Breast epithelium (tissue), 3 donors: ENCODE measurements at regions not wholly inside any gene's neighbourhood (a gene's known extent, or its start where the extent isn't known, plus 50 kb on each side); places are given as distances from the start of the nearest gene placed in this dataset.

Source experiments
- POLR2A ChIP-seq: fragments of 450-650 bp; IDR thresholded peaks from one replicate; pipeline ENCODE4 v1.6.1; 2016; ENCODE audit warnings: antibody characterized with exemption, mild to moderate bottlenecking, moderate library complexity
- POLR2AphosphoS5 ChIP-seq, 3 donors: sonication (generic); formaldehyde crosslinking; IDR thresholded peaks; one replicate each; pipeline ENCODE4 v1.6.1; 2017; ENCODE audit warnings: antibody characterized with exemption in 3 of 3

GRCh38 chr6:6758915-6759654, 170.6 kb downstream of the LY86 start:
- TF ChIP-seq POLR2AphosphoS5 (IDR thresholded peaks at IDR 0.05): no peak
- no peak for TF ChIP-seq POLR2A
